HG03378 (cell line): ENCODE measurements at regions not wholly inside any gene's neighbourhood (a gene's known extent, or its start where the extent isn't known, plus 50 kb on each side); places are given as distances from the start of the nearest gene placed in this dataset.

Experiments
- ATAC-seq: cut with Tn5 transposase; IDR thresholded peaks from one replicate; pipeline ENCODE4 v1.9.1; 2021; ENCODE audit warnings: mild to moderate bottlenecking, moderate library complexity; ENCODE audit not compliant: unreplicated experiment

GRCh38 chr11:130786586-130786985, 129.7 kb downstream of the SNX19 start:
- no peak for ATAC-seq

GRCh38 chr11:130787092-130787616, 129.1 kb downstream of the SNX19 start:
- ATAC-seq = no peak

GRCh38 chr11:130787973-130788570, 128.2 kb downstream of the SNX19 start:
- ATAC-seq = no peak

- no peak for ATAC-seq
Measured at GRCh38 chr11:130789056-130789640, 127.1 kb downstream of the SNX19 start.

GRCh38 chr11:130790689-130791088, 125.6 kb downstream of the SNX19 start:
- no peak for ATAC-seq

- ATAC-seq = no peak
Measured at GRCh38 chr11:130792772-130793171, 123.5 kb downstream of the SNX19 start.

- ATAC-seq = no peak
Measured at GRCh38 chr11:130796828-130797227, 119.5 kb downstream of the SNX19 start.

- ATAC-seq = no peak
Measured at GRCh38 chr11:130798280-130798679, 118.0 kb downstream of the SNX19 start.

- ATAC-seq = no peak
Measured at GRCh38 chr11:130798801-130799200, 117.5 kb downstream of the SNX19 start.

- no peak for ATAC-seq
Measured at GRCh38 chr11:130801333-130802122, 114.8 kb downstream of the SNX19 start.

- no peak for ATAC-seq
Measured at GRCh38 chr11:130802567-130802966, 113.7 kb downstream of the SNX19 start.

- no peak for ATAC-seq
Measured at GRCh38 chr11:130804306-130805076, 111.8 kb downstream of the SNX19 start.

- ATAC-seq = no peak
Measured at GRCh38 chr11:130806746-130807145, 109.5 kb downstream of the SNX19 start.

GRCh38 chr11:130808541-130808940, 107.7 kb downstream of the SNX19 start:
- no peak for ATAC-seq

- no peak for ATAC-seq
Measured at GRCh38 chr11:130813196-130813595, 103.1 kb downstream of the SNX19 start.

- no peak for ATAC-seq
Measured at GRCh38 chr11:130813638-130814037, 102.6 kb downstream of the SNX19 start.

- ATAC-seq = no peak
Measured at GRCh38 chr11:130814440-130815096, 101.7 kb downstream of the SNX19 start.

GRCh38 chr11:130815097-130815802, 101.0 kb downstream of the SNX19 start:
- ATAC-seq = no peak

- ATAC-seq = no peak
Measured at GRCh38 chr11:130815956-130816355, 100.3 kb downstream of the SNX19 start.
